ENCODE measurements at regions not wholly inside any gene's neighbourhood (a gene's known extent, or its start where the extent isn't known, plus 50 kb on each side); places are given as distances from the start of the nearest gene placed in this dataset.

DNA sequence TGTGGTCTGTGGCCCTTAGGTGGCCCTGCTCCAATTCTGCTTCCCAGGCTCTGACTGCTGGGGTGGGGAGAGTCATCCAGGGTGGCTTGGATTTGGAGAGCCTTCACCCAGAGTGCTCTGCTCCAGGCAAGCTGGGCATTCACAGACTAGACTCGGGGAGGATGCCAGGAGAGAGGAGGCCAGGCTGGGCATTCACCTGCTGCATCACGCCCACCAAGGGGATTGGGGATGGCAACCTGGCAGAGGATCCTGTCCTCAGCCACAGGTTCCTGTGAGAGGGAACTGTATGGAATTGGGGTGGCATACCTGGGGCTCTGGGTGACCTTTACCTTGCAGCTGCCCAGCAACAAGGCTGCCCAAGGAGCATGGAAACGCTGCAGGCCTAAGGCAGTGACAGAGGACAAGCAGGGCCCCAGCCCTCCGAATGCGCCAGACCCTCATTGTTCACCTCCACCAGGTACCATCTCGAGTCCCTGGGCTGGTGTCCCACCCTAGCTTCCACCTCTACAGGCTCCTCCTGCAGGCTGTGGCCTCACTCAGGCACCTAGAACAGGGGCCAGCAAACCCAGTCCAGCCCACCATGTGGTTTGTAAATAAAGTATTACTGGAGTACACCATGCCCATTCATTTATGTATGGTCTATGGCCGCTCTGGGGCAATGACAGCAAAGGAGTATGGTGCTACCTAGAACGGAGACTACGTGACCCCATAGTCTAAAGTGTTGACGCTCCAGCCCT is 255.3 kb upstream of the RAB6C start (continued):
- TF ChIP-seq YY1 (IDR thresholded peaks at IDR 0.05; ENCODE audit: borderline replicate concordance in 1 of 3, control insufficient read depth in 1 of 3, extremely low read depth in 1 of 3, insufficient read depth in 3 of 3, insufficient read length in 1 of 3, insufficient replicate concordance in 2 of 3, low read depth in 1 of 3, low read length in 2 of 3) (no peak), SLC30A9 (CRISPR knock-in tag; IDR thresholded peaks at IDR 0.05) (no peak)
- TF ChIP-seq, protein P1, sequence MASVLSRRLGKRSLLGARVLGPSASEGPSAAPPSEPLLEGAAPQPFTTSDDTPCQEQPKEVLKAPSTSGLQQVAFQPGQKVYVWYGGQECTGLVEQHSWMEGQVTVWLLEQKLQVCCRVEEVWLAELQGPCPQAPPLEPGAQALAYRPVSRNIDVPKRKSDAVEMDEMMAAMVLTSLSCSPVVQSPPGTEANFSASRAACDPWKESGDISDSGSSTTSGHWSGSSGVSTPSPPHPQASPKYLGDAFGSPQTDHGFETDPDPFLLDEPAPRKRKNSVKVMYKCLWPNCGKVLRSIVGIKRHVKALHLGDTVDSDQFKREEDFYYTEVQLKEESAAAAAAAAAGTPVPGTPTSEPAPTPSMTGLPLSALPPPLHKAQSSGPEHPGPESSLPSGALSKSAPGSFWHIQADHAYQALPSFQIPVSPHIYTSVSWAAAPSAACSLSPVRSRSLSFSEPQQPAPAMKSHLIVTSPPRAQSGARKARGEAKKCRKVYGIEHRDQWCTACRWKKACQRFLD (CRISPR knock-in tag; IDR thresholded peaks at IDR 0.05): no peak
- TF ChIP-seq, protein P2, sequence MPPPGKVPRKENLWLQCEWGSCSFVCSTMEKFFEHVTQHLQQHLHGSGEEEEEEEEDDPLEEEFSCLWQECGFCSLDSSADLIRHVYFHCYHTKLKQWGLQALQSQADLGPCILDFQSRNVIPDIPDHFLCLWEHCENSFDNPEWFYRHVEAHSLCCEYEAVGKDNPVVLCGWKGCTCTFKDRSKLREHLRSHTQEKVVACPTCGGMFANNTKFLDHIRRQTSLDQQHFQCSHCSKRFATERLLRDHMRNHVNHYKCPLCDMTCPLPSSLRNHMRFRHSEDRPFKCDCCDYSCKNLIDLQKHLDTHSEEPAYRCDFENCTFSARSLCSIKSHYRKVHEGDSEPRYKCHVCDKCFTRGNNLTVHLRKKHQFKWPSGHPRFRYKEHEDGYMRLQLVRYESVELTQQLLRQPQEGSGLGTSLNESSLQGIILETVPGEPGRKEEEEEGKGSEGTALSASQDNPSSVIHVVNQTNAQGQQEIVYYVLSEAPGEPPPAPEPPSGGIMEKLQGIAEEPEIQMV (tag; conservative IDR thresholded peaks at IDR 0.05; ENCODE audit: low read depth): no peak

DNA sequence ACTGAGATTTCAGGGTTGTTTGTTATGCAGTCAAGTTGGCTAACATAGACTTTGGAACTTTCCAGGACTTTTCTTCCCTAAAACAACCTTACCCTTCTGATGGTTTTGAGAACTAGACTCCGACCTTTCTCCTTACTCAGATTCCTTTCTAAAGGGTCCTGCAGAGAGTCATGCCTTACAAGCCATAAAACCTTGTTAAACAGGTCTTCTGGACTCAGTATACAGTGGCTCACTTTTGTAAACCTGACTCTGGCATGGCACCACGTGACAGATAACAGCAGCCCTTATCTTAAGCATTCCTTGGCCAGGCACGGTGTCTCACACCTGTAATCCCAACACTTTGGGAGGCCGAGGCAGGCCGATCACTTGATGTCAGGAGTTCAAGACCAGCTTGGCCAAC is 253.2 kb upstream of the RAB6C start:
- ATAC-seq: no peak
- peaks cover 0 to 4% of the 10 kb centered on the region in 2 experiments; a peak in 1 of 5 replicates for H3K4me1 ChIP-seq (replicated peaks in 1 of 2; ENCODE audit: control insufficient read depth in 2 of 2, insufficient read depth in 2 of 2, low read length in 2 of 2)
- no peak overlapping the region for H3K9ac ChIP-seq (ENCODE audit: insufficient read depth in 1 of 2, low read depth in 2 of 2, low read length in 2 of 2)
- 0% methylated on average over 5 of the region's 5 CpGs for WGBS (ENCODE audit: insufficient coverage, low coverage, missing lambda C conversion rate)
- H3K36me3 ChIP-seq (ENCODE audit: control insufficient read depth, insufficient read depth, low read length): no peaks in the 10 kb centered on the region
- no peak for DNase-seq (ENCODE audit: extremely low read depth in 1 of 4, low spot score in 3 of 4)
- no peaks in the 10 kb centered on the region for H4K20me1 ChIP-seq (replicated peaks; ENCODE audit: control insufficient read depth, insufficient read depth, low read length)
- H3K27me3 ChIP-seq (ENCODE audit: control insufficient read depth in 2 of 2, insufficient read depth in 2 of 2, low read length in 2 of 2): peaks cover 3 to 28% of the 10 kb centered on the region in 2 experiments; a peak in 3 of 5 replicates
- no peak overlapping the region for H2AFZ ChIP-seq (ENCODE audit: low read depth, low read length)
- H3K27ac ChIP-seq (ENCODE audit: extremely low read depth, low read depth, low read length): no peak overlapping the region
- no peak overlapping the region for H3K4me3 ChIP-seq
- H3K4me2 ChIP-seq (ENCODE audit: insufficient read depth, low read length): no peak overlapping the region
- in situ Hi-C loops (cut with MboI): no loop called here
- ChIA-PET POLR2A (interaction anchor here (0.5 to 0.6 kb wide), 2 partner anchors 200 to 289 kb away, joined by 3 read pairs; no protein-coding TSS in a partner anchor), CTCF (ENCODE audit: low intra/inter-chr PET ratio) (no interaction called here)
- intact Hi-C loops (cut with micrococcal nuclease): no loop called here
- TF ChIP-seq, protein P3, sequence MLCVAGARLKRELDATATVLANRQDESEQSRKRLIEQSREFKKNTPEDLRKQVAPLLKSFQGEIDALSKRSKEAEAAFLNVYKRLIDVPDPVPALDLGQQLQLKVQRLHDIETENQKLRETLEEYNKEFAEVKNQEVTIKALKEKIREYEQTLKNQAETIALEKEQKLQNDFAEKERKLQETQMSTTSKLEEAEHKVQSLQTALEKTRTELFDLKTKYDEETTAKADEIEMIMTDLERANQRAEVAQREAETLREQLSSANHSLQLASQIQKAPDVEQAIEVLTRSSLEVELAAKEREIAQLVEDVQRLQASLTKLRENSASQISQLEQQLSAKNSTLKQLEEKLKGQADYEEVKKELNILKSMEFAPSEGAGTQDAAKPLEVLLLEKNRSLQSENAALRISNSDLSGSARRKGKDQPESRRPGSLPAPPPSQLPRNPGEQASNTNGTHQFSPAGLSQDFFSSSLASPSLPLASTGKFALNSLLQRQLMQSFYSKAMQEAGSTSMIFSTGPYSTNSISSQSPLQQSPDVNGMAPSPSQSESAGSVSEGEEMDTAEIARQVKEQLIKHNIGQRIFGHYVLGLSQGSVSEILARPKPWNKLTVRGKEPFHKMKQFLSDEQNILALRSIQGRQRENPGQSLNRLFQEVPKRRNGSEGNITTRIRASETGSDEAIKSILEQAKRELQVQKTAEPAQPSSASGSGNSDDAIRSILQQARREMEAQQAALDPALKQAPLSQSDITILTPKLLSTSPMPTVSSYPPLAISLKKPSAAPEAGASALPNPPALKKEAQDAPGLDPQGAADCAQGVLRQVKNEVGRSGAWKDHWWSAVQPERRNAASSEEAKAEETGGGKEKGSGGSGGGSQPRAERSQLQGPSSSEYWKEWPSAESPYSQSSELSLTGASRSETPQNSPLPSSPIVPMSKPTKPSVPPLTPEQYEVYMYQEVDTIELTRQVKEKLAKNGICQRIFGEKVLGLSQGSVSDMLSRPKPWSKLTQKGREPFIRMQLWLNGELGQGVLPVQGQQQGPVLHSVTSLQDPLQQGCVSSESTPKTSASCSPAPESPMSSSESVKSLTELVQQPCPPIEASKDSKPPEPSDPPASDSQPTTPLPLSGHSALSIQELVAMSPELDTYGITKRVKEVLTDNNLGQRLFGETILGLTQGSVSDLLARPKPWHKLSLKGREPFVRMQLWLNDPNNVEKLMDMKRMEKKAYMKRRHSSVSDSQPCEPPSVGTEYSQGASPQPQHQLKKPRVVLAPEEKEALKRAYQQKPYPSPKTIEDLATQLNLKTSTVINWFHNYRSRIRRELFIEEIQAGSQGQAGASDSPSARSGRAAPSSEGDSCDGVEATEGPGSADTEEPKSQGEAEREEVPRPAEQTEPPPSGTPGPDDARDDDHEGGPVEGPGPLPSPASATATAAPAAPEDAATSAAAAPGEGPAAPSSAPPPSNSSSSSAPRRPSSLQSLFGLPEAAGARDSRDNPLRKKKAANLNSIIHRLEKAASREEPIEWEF (CRISPR knock-in tag; IDR thresholded peaks at IDR 0.05): no peak
- TF ChIP-seq, protein P4, sequence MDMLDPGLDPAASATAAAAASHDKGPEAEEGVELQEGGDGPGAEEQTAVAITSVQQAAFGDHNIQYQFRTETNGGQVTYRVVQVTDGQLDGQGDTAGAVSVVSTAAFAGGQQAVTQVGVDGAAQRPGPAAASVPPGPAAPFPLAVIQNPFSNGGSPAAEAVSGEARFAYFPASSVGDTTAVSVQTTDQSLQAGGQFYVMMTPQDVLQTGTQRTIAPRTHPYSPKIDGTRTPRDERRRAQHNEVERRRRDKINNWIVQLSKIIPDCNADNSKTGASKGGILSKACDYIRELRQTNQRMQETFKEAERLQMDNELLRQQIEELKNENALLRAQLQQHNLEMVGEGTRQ (CRISPR knock-in tag; IDR thresholded peaks at IDR 0.05): no peak
- TF ChIP-seq FIP1L1 (IDR thresholded peaks at IDR 0.05; ENCODE audit: low read depth, low read length, poor library complexity, severe bottlenecking): no peak
- TF ChIP-seq ETV1 (tag; conservative IDR thresholded peaks at IDR 0.05; ENCODE audit: low read depth): no peak
- no peaks in the 10 kb centered on the region for H3K9me3 ChIP-seq (replicated peaks; ENCODE audit: control insufficient read depth, insufficient read depth, low read depth, low read length)
- BruUV-seq (replicated peaks): no TSS peak
- H3K9me1 ChIP-seq (ENCODE audit: control insufficient read depth, insufficient read depth, low read length): peaks cover 3% of the 10 kb centered on the region
- H3K79me2 ChIP-seq (ENCODE audit: control insufficient read depth, insufficient read depth, low read length): no peaks in the 10 kb centered on the region
- FAIRE-seq: no peak
